Heart left ventricle (tissue), 16 donors: ENCODE measurements at regions not wholly inside any gene's neighbourhood (a gene's known extent, or its start where the extent isn't known, plus 50 kb on each side); places are given as distances from the start of the nearest gene placed in this dataset.

Source experiments
- ATAC-seq, 4 donors: fragments of 200-7000 bp; cut with Tn5 transposase; one replicate each; pipeline ENCODE4 v1.9.1; 2020 to 2022; ENCODE audit warnings: moderate library complexity in 4 of 4, mild to moderate bottlenecking in 3 of 4, moderate number of reproducible peaks in 1 of 4
- DNase-seq, 5 donors: peaks; one replicate each; pipeline ENCODE4 v3.0.0-alpha.2; 2020
- H3K27ac ChIP-seq, 12 donors: fragments of 200-600 bp; sonication (generic) in 4 of 12; one replicate each; pipeline versions ENCODE4 v1.5.0 to v1.8.0; 2016 to 2022; ENCODE audit warnings: mild to moderate bottlenecking in 2 of 12
- H3K27me3 ChIP-seq, 9 donors: fragments of 200-600 bp; sonication (generic) in 2 of 9; one replicate each; pipeline versions ENCODE4 v1.5.1 to v1.8.0; 2016 to 2022; ENCODE audit warnings: mild to moderate bottlenecking in 3 of 9
- H3K36me3 ChIP-seq, 9 donors: fragments of 200-600 bp; sonication (generic) in 2 of 9; one replicate each; pipeline versions ENCODE4 v1.5.0 to v1.8.0; 2018 to 2022; ENCODE audit warnings: mild to moderate bottlenecking in 2 of 9
- H3K4me1 ChIP-seq, 12 donors: fragments of 200-600 bp; sonication (generic) in 4 of 12; one replicate each; pipeline versions ENCODE4 v1.5.0 to v1.8.0; 2016 to 2022; ENCODE audit warnings: mild to moderate bottlenecking in 3 of 12
- H3K4me3 ChIP-seq, 12 donors: fragments of 200-600 bp; sonication (generic) in 4 of 12; one replicate each; pipeline versions ENCODE4 v1.5.0 to v1.8.0; 2017 to 2022; ENCODE audit warnings: mild to moderate bottlenecking in 9 of 12, moderate library complexity in 4 of 12
- H3K9me3 ChIP-seq, 12 donors: fragments of 200-600 bp; sonication (generic) in 4 of 12; one replicate each; pipeline versions ENCODE4 v1.5.0 to v1.8.0; 2016 to 2022; ENCODE audit warnings: mild to moderate bottlenecking in 1 of 12
- CTCF ChIP-seq, 12 donors: fragments of 200-600 bp; sonication (generic) in 4 of 12; IDR thresholded peaks; one replicate each; pipeline versions ENCODE4 v1.5.0 to v1.8.0; 2018 to 2022; ENCODE audit warnings: antibody characterized with exemption in 12 of 12, mild to moderate bottlenecking in 5 of 12
- POLR2A ChIP-seq, 2 donors: fragments of 450-650 bp; IDR thresholded peaks; one replicate each; pipeline ENCODE4 v1.6.1; 2017; ENCODE audit warnings: antibody characterized with exemption in 2 of 2, mild to moderate bottlenecking in 2 of 2, moderate library complexity in 2 of 2
- WGBS, 4 donors: extraction: QIAGEN DNeasy Blood & Tissue Kit in 2 of 4; methylation state at CpG; one replicate each; pipeline versions ENCODE4 v1.1.5 to v1.1.7; 2013 to 2018; 5-methylcytosine and 5-hydroxymethylcytosine counted together
- intact Hi-C, 10 donors: fragments of 100-400 bp; cut with DNase I; formaldehyde crosslinking; loops; one replicate each; pipeline versions ENCODE4 v1.11.1 to v1.14.2; 2022
- donor health status: ischemic (EF 13 %, LVEDD 7.1; RV severe dilation, severe dysfunction).
- donor health status: healthy with polysubstance abuse.
- donor health status: DM: no; HTN: yes; CAD: no.
- donor health status: DM: no; HTN: no; CAD: no.
- donor health status: ischemic (EF 25% LVEDD 6.9; RV normal size, moderate dysfunction).
- donor health status: ischemic (EF 25% LVEDD 5.7; RV mildly dilated, moderate dysfunction).
- donor health status: healthy.
- donor health status: DM: yes; HTN: yes; CAD: no.
- donor health status: ischemic (EF 35%, LVEDD 5.7; RV mildly dilated, moderate dysfunction).
- donor health status: nonischemic (EF 11% LVEDD 7.7; RV severe dilation, severe dysfunction).
- donor health status: DM: yes; HTN: yes; CAD: no.
- donor health status: PGD.
- donor health status: ischemic (EF 29% LVEDD 5.4; RV normal size, mild dysfunction).
- donor health status: nonischemic (EF 23%, LVEDD 6.1; RV moderate dilation, normal function).

GRCh38 chr11:64503186-64503753 is 52.5 kb upstream of the SLC22A11 start:
- 65 to 85% (median 73%) methylated on average over 5 of the region's 5 CpGs for WGBS, 4 donors
- intact Hi-C loops: no loop called here
- Histone ChIP-seq H3K4me1 (peaks cover 0 to 13% (median 0%) of the 10 kb centered on the region in 12 donors), H3K27ac (no peak overlapping the region), H3K4me3 (no peak overlapping the region), H3K36me3 (no peaks in the 10 kb centered on the region), H3K9me3 (peaks cover 0 to 17% (median 4%) of the 10 kb centered on the region in 12 donors), H3K27me3 (peaks cover 0 to 32% (median 5%) of the 10 kb centered on the region in 9 donors)
- ATAC-seq (no peak), DNase-seq (no peak)
- TF ChIP-seq POLR2A (IDR thresholded peaks at IDR 0.05) (no peak), CTCF (IDR thresholded peaks at IDR 0.05) (no peak)

- Histone ChIP-seq H3K27me3 (peaks cover 0 to 21% (median 0%) of the 10 kb centered on the region in 9 donors), H3K27ac (no peak overlapping the region), H3K4me3 (no peak overlapping the region), H3K9me3 (peaks cover 0 to 17% (median 4%) of the 10 kb centered on the region in 12 donors), H3K36me3 (no peaks in the 10 kb centered on the region), H3K4me1 (peaks cover 0 to 2% (median 0%) of the 10 kb centered on the region in 12 donors)
- no peak for DNase-seq
- WGBS, 4 donors: 85 to 97% (median 93%) methylated on average over 5 of the region's 5 CpGs
- no peak for ATAC-seq
- intact Hi-C loops: no loop called here
- TF ChIP-seq CTCF (IDR thresholded peaks at IDR 0.05) (no peak), POLR2A (IDR thresholded peaks at IDR 0.05) (no peak)
Measured at GRCh38 chr11:64504999-64505398, 50.7 kb upstream of the SLC22A11 start.
